Liver (tissue), 8 donors: ENCODE measurements at regions not wholly inside any gene's neighbourhood (a gene's known extent, or its start where the extent isn't known, plus 50 kb on each side); places are given as distances from the start of the nearest gene placed in this dataset.

ENCODE experiments used
- DNase-seq: peaks from one replicate; pipeline ENCODE4 v3.0.0-alpha.2; 2017; ENCODE audit warnings: low spot score
- H3K27ac ChIP-seq, 2 donors: one replicate each; pipeline ENCODE4 v1.7.0; 2013; ENCODE audit warnings: inconsistent platforms in 2 of 2, low read length in 2 of 2, control low read depth in 1 of 2, low read depth in 1 of 2, mild to moderate bottlenecking in 1 of 2
- H3K27me3 ChIP-seq, 4 donors: one replicate each; pipeline versions ENCODE4 v1.6.1 to v1.7.0; 2013; ENCODE audit warnings: low read length in 3 of 4, inconsistent platforms in 1 of 4, mild to moderate bottlenecking in 1 of 4, moderate library complexity in 1 of 4; ENCODE audit not compliant: control insufficient read depth in 4 of 4, insufficient read depth in 4 of 4
- H3K36me3 ChIP-seq, 4 donors: one replicate each; pipeline versions ENCODE4 v1.6.1 to v1.7.0; 2013; ENCODE audit warnings: low read length in 3 of 4, mild to moderate bottlenecking in 3 of 4, low read depth in 1 of 4, moderate library complexity in 1 of 4; ENCODE audit not compliant: control insufficient read depth in 4 of 4, insufficient read depth in 3 of 4
- H3K4me1 ChIP-seq, 4 donors: one replicate each; pipeline versions ENCODE4 v1.6.1 to v1.7.0; 2013; ENCODE audit warnings: low read length in 3 of 4, mild to moderate bottlenecking in 3 of 4, moderate library complexity in 1 of 4; ENCODE audit not compliant: control insufficient read depth in 4 of 4, insufficient read depth in 4 of 4
- H3K4me3 ChIP-seq, 3 donors: one replicate each; pipeline versions ENCODE4 v1.6.1 to v1.7.0; 2013; ENCODE audit warnings: low read length in 3 of 3, control low read depth in 1 of 3, low read depth in 1 of 3, mild to moderate bottlenecking in 1 of 3
- H3K9ac ChIP-seq, 2 donors: one replicate each; pipeline ENCODE4 v1.7.0; 2013; ENCODE audit warnings: low read length in 2 of 2, mild to moderate bottlenecking in 2 of 2, moderate library complexity in 2 of 2, control low read depth in 1 of 2, low read depth in 1 of 2
- H3K9me3 ChIP-seq, 4 donors: one replicate each; pipeline versions ENCODE4 v1.6.1 to v1.7.0; 2013; ENCODE audit warnings: low read length in 3 of 4; ENCODE audit not compliant: control insufficient read depth in 4 of 4
- ATF3 ChIP-seq: IDR thresholded peaks from 2 replicates; pipeline ENCODE4 v1.6.1; 2016; ENCODE audit warnings: antibody characterized with exemption
- CTCF ChIP-seq: fragments of 150-350 bp; IDR thresholded peaks from 2 replicates; pipeline ENCODE4 v1.5.1; 2017; ENCODE audit warnings: improper control_type of control experiment, low read depth, low read length; ENCODE audit not compliant: missing input control
- EGR1 ChIP-seq, 2 donors: IDR thresholded peaks; 2 replicates each; pipeline ENCODE4 v1.6.1; 2016 to 2018; ENCODE audit warnings: antibody characterized with exemption in 2 of 2, low read depth in 2 of 2
- FOXA1 ChIP-seq: IDR thresholded peaks from 2 replicates; pipeline ENCODE4 v1.6.1; 2016; ENCODE audit warnings: antibody characterized with exemption
- FOXA2 ChIP-seq: IDR thresholded peaks from 2 replicates; pipeline ENCODE4 v1.6.1; 2016; ENCODE audit warnings: antibody characterized with exemption
- GABPA ChIP-seq, 2 donors: IDR thresholded peaks in 1 of 2; conservative IDR thresholded peaks in 1 of 2; 2 replicates each; pipeline ENCODE4 v1.6.1; 2016; ENCODE audit warnings: antibody characterized with exemption in 2 of 2, mild to moderate bottlenecking in 1 of 2, moderate library complexity in 1 of 2
- HNF4A ChIP-seq, 2 donors: conservative IDR thresholded peaks; 2 replicates each; pipeline ENCODE4 v1.6.1; 2016; ENCODE audit warnings: antibody characterized with exemption in 2 of 2, mild to moderate bottlenecking in 2 of 2
- HNF4G ChIP-seq: IDR thresholded peaks from 2 replicates; pipeline ENCODE4 v1.6.1; 2016; ENCODE audit warnings: antibody characterized with exemption
- JUND ChIP-seq, 2 donors: IDR thresholded peaks; 2 replicates each; pipeline ENCODE4 v1.6.1; 2016; ENCODE audit warnings: antibody characterized with exemption in 2 of 2
- MAX ChIP-seq: IDR thresholded peaks from 2 replicates; pipeline ENCODE4 v1.6.1; 2016; ENCODE audit warnings: antibody characterized with exemption
- NR2F2 ChIP-seq: IDR thresholded peaks from 2 replicates; pipeline ENCODE4 v1.6.1; 2016; ENCODE audit warnings: antibody characterized with exemption
- RAD21 ChIP-seq, 2 donors: IDR thresholded peaks; 2 replicates each; pipeline ENCODE4 v1.6.1; 2016; ENCODE audit warnings: antibody characterized with exemption in 2 of 2, mild to moderate bottlenecking in 2 of 2
- REST ChIP-seq: IDR thresholded peaks from 2 replicates; pipeline ENCODE4 v1.6.1; 2016; ENCODE audit warnings: antibody characterized with exemption, mild to moderate bottlenecking
- RXRA ChIP-seq, 2 donors: IDR thresholded peaks; 2 replicates each; pipeline ENCODE4 v1.6.1; 2017 to 2018; ENCODE audit warnings: antibody characterized with exemption in 2 of 2, mild to moderate bottlenecking in 1 of 2
- SP1 ChIP-seq: IDR thresholded peaks from 2 replicates; pipeline ENCODE4 v1.6.1; 2018; ENCODE audit warnings: antibody characterized with exemption, mild to moderate bottlenecking
- TAF1 ChIP-seq: conservative IDR thresholded peaks from 2 replicates; pipeline ENCODE4 v1.6.1; 2016; ENCODE audit warnings: antibody characterized with exemption, mild to moderate bottlenecking
- YY1 ChIP-seq: IDR thresholded peaks from 2 replicates; pipeline ENCODE4 v1.6.1; 2016; ENCODE audit warnings: antibody characterized with exemption, mild to moderate bottlenecking
- ZBTB33 ChIP-seq: IDR thresholded peaks from 2 replicates; pipeline ENCODE4 v1.6.1; 2016; ENCODE audit warnings: antibody characterized with exemption
- WGBS: extraction: QIAGEN DNeasy Blood & Tissue Kit; methylation state at CpG from one replicate; pipeline ENCODE4 v1.1.7; 2013; 5-methylcytosine and 5-hydroxymethylcytosine counted together
- donor health status: healthy.
- donor health status: healthy.
- donor health status: healthy.
- donor health status: healthy.
- donor health status: healthy.

DNA sequence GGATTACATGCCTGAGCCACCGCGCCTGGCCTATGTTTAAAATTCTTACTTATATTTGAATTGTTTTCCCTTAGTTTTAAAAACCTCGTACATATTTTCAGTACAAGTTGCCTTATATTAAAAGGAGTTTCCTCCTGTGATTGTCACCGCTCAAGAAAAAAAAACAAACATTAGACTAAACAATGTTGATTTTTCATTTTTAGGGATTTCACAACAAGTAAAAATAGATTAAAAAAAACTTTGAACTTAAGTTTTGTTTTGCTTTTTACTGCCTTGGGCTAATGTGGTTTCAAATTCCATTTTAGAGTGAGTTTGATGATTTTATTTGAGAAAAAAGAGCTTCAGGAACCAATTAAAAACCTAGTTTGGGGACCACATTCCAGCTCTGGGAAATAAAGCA lies 1196.6 kb upstream of the CDH18 start:
- no peak overlapping the region for H3K9ac ChIP-seq
- DNase-seq: no peak
- H3K4me3 ChIP-seq: no peak overlapping the region
- H3K9me3 ChIP-seq: no peaks in the 10 kb centered on the region
- WGBS: 92% methylated on average over 4 of the region's 4 CpGs
- H3K27ac ChIP-seq: no peak overlapping the region
- H3K27me3 ChIP-seq: no peaks in the 10 kb centered on the region
- H3K36me3 ChIP-seq: no peaks in the 10 kb centered on the region
- TF ChIP-seq FOXA1: no peak
- no peak for TF ChIP-seq REST
- TF ChIP-seq GABPA (IDR thresholded peaks at IDR 0.05 in 1 of 2, conservative IDR thresholded peaks at IDR 0.05 in 1 of 2): no peak
- no peak for TF ChIP-seq YY1
- TF ChIP-seq MAX: no peak
- TF ChIP-seq EGR1 (IDR thresholded peaks at IDR 0.05; ENCODE audit: low read depth in 2 of 2): no peak
- TF ChIP-seq HNF4A (conservative IDR thresholded peaks at IDR 0.05): no peak
- TF ChIP-seq ATF3: no peak
- TF ChIP-seq RXRA (IDR thresholded peaks at IDR 0.05): no peak
- TF ChIP-seq TAF1: no peak
- TF ChIP-seq JUND (IDR thresholded peaks at IDR 0.05): no peak
- no peak for TF ChIP-seq FOXA2
- TF ChIP-seq CTCF: no peak
- TF ChIP-seq ZBTB33: no peak
- no peak for TF ChIP-seq RAD21 (IDR thresholded peaks at IDR 0.05)
- TF ChIP-seq NR2F2: no peak
- no peak for TF ChIP-seq SP1
- no peak for TF ChIP-seq HNF4G
- H3K4me1 ChIP-seq: no peaks in the 10 kb centered on the region
